ENCODE measurements at regions not wholly inside any gene's neighbourhood (a gene's known extent, or its start where the extent isn't known, plus 50 kb on each side); places are given as distances from the start of the nearest gene placed in this dataset.

DNA sequence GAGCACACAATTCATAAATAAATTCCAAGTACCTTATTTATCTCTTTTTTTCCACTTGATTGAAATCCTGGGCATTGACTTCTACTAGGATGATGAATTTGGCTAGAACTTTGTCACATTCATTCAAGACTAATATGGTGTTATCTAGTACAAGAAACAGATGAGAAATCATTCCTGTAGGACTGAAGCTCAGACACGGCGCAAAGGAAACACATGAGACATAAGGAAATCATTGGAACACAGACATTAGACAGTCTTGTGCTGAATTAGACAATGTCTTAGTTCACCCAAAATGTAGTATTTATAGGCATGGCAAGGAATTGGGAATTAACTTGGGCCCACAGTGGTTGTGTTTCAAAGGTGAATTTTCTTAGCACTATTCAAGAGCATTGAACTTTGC lies 305.7 kb downstream of the SETD4 start:
- peaks cover 15% of the 10 kb centered on the region; the same call in 1 of the 2 replicates for H3K27me3 ChIP-seq (replicated peaks; ENCODE audit: insufficient read depth)
- in situ Hi-C loops (cut with MboI) = no loop called here
- 41 to 51% methylated on average over 2 of the region's 2 CpGs for WGBS, 2 experiments (ENCODE audit: low coverage in 1 of 2, low lambda C conversion rate in 2 of 2, missing lambda C conversion rate in 2 of 2)
- H4K20me1 ChIP-seq (ENCODE audit: insufficient read depth) = no peaks in the 10 kb centered on the region
- H3K4me1 ChIP-seq (ENCODE audit: insufficient read depth) = no peaks in the 10 kb centered on the region
- H3F3A ChIP-seq (ENCODE audit: insufficient read depth) = no peaks in the 10 kb centered on the region
- TF ChIP-seq EZH2phosphoT487 (IDR thresholded peaks at IDR 0.05; ENCODE audit: insufficient read depth, low read depth) (no peak), EZH2 (IDR thresholded peaks at IDR 0.05; ENCODE audit: insufficient read depth, poor library complexity, severe bottlenecking) (no peak)
- H3K9me2 ChIP-seq (ENCODE audit: insufficient read depth) = no peaks in the 10 kb centered on the region
- H3K9ac ChIP-seq = no peak overlapping the region
- H3K9me3 ChIP-seq (ENCODE audit: low read depth) = no peaks in the 10 kb centered on the region
- no peak overlapping the region for H3K27ac ChIP-seq
- H3K4me3 ChIP-seq = no peak overlapping the region
- no peak overlapping the region for H2AFZ ChIP-seq
- H3K79me2 ChIP-seq (ENCODE audit: insufficient read depth) = no peaks in the 10 kb centered on the region
- DNase-seq = no peak
- H3K4me2 ChIP-seq (ENCODE audit: unreplicated experiment) = no peak overlapping the region
- no peaks in the 10 kb centered on the region for H3K36me3 ChIP-seq (ENCODE audit: low read depth)

DNA sequence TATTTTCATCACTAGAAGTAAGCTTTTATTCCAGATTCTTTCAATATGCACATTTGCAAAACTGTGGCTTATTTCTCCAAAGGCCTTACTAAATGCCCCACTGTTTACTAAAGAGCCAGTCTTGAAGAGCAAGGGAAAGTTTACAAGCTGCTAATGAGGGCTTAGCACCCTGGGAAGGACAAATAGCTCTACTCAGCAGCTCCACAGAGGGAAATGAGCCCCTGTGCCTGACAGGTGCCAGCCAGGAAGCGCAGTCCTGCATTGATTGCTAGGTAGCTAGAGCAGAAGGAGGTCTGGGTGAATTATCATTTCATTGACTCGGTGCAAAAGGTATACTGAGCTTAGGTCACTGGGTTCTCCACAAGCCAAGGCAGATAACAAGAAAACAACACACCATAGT lies 307.0 kb downstream of the SETD4 start:
- 40 to 54% methylated on average over 2 of the region's 2 CpGs for WGBS, 2 experiments (ENCODE audit: low coverage in 1 of 2, low lambda C conversion rate in 2 of 2, missing lambda C conversion rate in 2 of 2)
- TF ChIP-seq EZH2 (IDR thresholded peaks at IDR 0.05; ENCODE audit: insufficient read depth, poor library complexity, severe bottlenecking) (no peak), EZH2phosphoT487 (IDR thresholded peaks at IDR 0.05; ENCODE audit: insufficient read depth, low read depth) (no peak)
- Histone ChIP-seq H3K4me2 (ENCODE audit: unreplicated experiment) (no peak overlapping the region), H2AFZ (no peak overlapping the region), H3K27ac (no peak overlapping the region), H3K27me3 (replicated peaks; ENCODE audit: insufficient read depth) (peaks cover 15% of the 10 kb centered on the region; the same call in 1 of the 2 replicates), H3K36me3 (ENCODE audit: low read depth) (no peaks in the 10 kb centered on the region), H3K9me2 (ENCODE audit: insufficient read depth) (no peaks in the 10 kb centered on the region), H3K79me2 (ENCODE audit: insufficient read depth) (no peaks in the 10 kb centered on the region), H3F3A (ENCODE audit: insufficient read depth) (no peaks in the 10 kb centered on the region), H3K4me3 (no peak overlapping the region), H3K4me1 (ENCODE audit: insufficient read depth) (no peaks in the 10 kb centered on the region), H4K20me1 (ENCODE audit: insufficient read depth) (no peaks in the 10 kb centered on the region), H3K9ac (no peak overlapping the region), H3K9me3 (ENCODE audit: low read depth) (no peaks in the 10 kb centered on the region)
- DNase-seq = no peak
- in situ Hi-C loops (cut with MboI) = no loop called here

DNA sequence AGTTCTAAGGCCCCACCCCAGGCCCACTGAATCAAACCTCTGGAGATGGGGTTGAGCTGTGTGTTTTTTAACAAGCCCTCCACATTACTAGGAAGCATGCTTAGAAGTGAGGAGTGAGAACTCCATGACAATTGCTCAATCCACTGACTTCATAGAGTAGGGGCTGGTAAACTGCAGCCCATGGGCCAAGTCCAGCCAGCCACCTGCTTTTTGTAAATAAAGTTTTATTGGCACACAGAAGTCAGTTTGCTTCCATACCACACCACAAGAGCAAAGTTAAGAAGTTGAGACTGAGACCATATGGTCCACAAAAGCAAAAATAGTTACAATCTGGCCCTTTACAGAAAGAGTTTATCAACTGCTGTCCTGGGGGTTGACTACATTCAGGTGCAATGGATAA lies 309.2 kb downstream of the SETD4 start:
- no peak overlapping the region for H2AFZ ChIP-seq
- H3K79me2 ChIP-seq (ENCODE audit: insufficient read depth) = no peaks in the 10 kb centered on the region
- H3K27ac ChIP-seq = no peak overlapping the region
- no peak overlapping the region for H3K9ac ChIP-seq
- H4K20me1 ChIP-seq (ENCODE audit: insufficient read depth) = no peaks in the 10 kb centered on the region
- H3F3A ChIP-seq (ENCODE audit: insufficient read depth) = no peaks in the 10 kb centered on the region
- H3K9me2 ChIP-seq (ENCODE audit: insufficient read depth) = no peaks in the 10 kb centered on the region
- H3K4me3 ChIP-seq = no peak overlapping the region
- peaks cover 9% of the 10 kb centered on the region; the same call in 1 of the 2 replicates for H3K27me3 ChIP-seq (replicated peaks; ENCODE audit: insufficient read depth)
- H3K9me3 ChIP-seq (ENCODE audit: low read depth) = no peaks in the 10 kb centered on the region
- H3K4me2 ChIP-seq (ENCODE audit: unreplicated experiment) = no peak overlapping the region
- H3K36me3 ChIP-seq (ENCODE audit: low read depth) = no peaks in the 10 kb centered on the region
- H3K4me1 ChIP-seq (ENCODE audit: insufficient read depth) = no peaks in the 10 kb centered on the region
- in situ Hi-C loops (cut with MboI) = no loop called here
- no peak for TF ChIP-seq EZH2 (IDR thresholded peaks at IDR 0.05; ENCODE audit: insufficient read depth, poor library complexity, severe bottlenecking)
- no peak for TF ChIP-seq EZH2phosphoT487 (IDR thresholded peaks at IDR 0.05; ENCODE audit: insufficient read depth, low read depth)
- DNase-seq = no peak

DNA sequence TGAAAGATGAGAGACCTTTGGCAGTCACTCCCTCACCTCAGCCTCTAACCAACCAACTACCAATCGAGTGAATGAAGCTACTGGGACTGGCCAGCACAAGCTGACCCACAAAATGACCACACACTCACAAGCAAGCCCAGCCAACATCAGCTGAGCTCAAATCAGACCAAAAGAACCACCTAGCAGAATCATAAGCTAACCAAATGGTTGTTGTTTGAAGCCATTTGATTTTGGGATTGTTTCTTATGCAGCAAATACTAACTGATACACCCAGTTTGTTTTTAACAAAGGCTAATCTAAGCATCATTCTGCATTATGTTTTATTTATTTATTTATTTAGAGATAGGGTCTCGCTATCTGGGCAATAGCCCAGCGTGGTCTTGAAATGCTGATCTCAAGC lies 310.4 kb downstream of the SETD4 start:
- Histone ChIP-seq H4K20me1 (ENCODE audit: insufficient read depth) (no peaks in the 10 kb centered on the region), H3K4me2 (ENCODE audit: unreplicated experiment) (no peak overlapping the region), H3K9me2 (ENCODE audit: insufficient read depth) (no peaks in the 10 kb centered on the region), H3K9ac (no peak overlapping the region), H3K4me1 (ENCODE audit: insufficient read depth) (peaks cover 6% of the 10 kb centered on the region), H3K27me3 (replicated peaks; ENCODE audit: insufficient read depth) (peaks cover 9% of the 10 kb centered on the region; the same call in 1 of the 2 replicates), H3K36me3 (ENCODE audit: low read depth) (no peaks in the 10 kb centered on the region), H2AFZ (no peak overlapping the region), H3F3A (ENCODE audit: insufficient read depth) (peaks cover 7% of the 10 kb centered on the region), H3K9me3 (ENCODE audit: low read depth) (no peaks in the 10 kb centered on the region), H3K27ac (no peak overlapping the region), H3K79me2 (ENCODE audit: insufficient read depth) (no peaks in the 10 kb centered on the region), H3K4me3 (no peak overlapping the region)
- no peak for DNase-seq
- in situ Hi-C loops (cut with MboI) = no loop called here
- 60 to 73% methylated on average over 3 of the region's 3 CpGs for WGBS, 2 experiments (ENCODE audit: low coverage in 1 of 2, low lambda C conversion rate in 2 of 2, missing lambda C conversion rate in 2 of 2)
- TF ChIP-seq EZH2 (IDR thresholded peaks at IDR 0.05; ENCODE audit: insufficient read depth, poor library complexity, severe bottlenecking) = no peak
- TF ChIP-seq EZH2phosphoT487 (IDR thresholded peaks at IDR 0.05; ENCODE audit: insufficient read depth, low read depth) = no peak

DNA sequence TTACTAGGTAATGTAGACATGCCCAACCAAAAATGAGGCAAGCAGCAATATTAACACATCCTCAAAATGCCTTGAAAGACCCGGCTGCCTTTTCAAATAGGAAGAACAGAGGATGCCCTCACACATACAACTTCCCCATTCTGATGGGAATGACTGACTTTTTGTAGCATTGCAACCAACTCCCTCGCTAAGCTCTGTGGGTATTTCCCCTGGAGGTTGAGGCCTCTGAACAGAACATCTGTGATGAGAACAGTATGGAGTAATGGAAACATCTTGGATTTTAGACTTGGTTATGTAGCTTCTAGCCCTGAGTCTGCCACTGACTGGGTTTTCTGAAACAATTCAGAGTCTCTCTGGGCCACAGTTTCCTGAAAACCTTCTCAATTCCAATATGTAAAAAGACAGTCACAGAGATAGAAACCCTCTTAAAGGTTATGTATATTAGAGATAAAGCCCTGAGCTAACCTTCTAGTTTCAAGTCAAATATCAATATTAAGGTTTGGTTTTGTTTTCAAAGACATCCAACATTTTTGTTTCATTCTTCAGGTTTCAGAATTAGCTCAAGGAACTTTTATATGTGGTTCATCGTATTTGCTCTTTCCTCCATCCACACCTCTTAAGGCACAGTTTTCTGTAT lies 311.5 kb downstream of the SETD4 start:
- Histone ChIP-seq H3F3A (ENCODE audit: insufficient read depth) (peaks cover 8% of the 10 kb centered on the region), H3K9me2 (ENCODE audit: insufficient read depth) (no peaks in the 10 kb centered on the region), H3K9ac (no peak overlapping the region), H4K20me1 (ENCODE audit: insufficient read depth) (no peaks in the 10 kb centered on the region), H3K4me3 (no peak overlapping the region), H3K9me3 (ENCODE audit: low read depth) (no peaks in the 10 kb centered on the region), H3K4me2 (ENCODE audit: unreplicated experiment) (no peak overlapping the region), H3K36me3 (ENCODE audit: low read depth) (no peaks in the 10 kb centered on the region), H3K4me1 (ENCODE audit: insufficient read depth) (peaks cover 6% of the 10 kb centered on the region), H3K79me2 (ENCODE audit: insufficient read depth) (no peaks in the 10 kb centered on the region), H3K27ac (no peak overlapping the region), H3K27me3 (replicated peaks; ENCODE audit: insufficient read depth) (peaks cover 2% of the 10 kb centered on the region; the same call in 1 of the 2 replicates), H2AFZ (no peak overlapping the region)
- in situ Hi-C loops (cut with MboI) = no loop called here
- 65 to 74% methylated on average over 3 of the region's 3 CpGs for WGBS, 2 experiments (ENCODE audit: low coverage in 1 of 2, low lambda C conversion rate in 2 of 2, missing lambda C conversion rate in 2 of 2)
- no peak for DNase-seq
- TF ChIP-seq EZH2phosphoT487 (IDR thresholded peaks at IDR 0.05; ENCODE audit: insufficient read depth, low read depth) = no peak
- TF ChIP-seq EZH2 (IDR thresholded peaks at IDR 0.05; ENCODE audit: insufficient read depth, poor library complexity, severe bottlenecking) = no peak
